Lung (tissue), 11 donors: ENCODE measurements at regions not wholly inside any gene's neighbourhood (a gene's known extent, or its start where the extent isn't known, plus 50 kb on each side); places are given as distances from the start of the nearest gene placed in this dataset.

ENCODE experiments used
- ATAC-seq: fragments of 200-7000 bp; cut with Tn5 transposase; one replicate; pipeline ENCODE4 v1.9.1; 2020; ENCODE audit warnings: moderate number of reproducible peaks; ENCODE audit not compliant: insufficient read depth, low FRiP score
- DNase-seq, 3 donors: peaks; one replicate each; pipeline ENCODE4 v3.0.0-alpha.2; 2013 to 2017
- H3K27ac ChIP-seq, 2 donors: one replicate each; pipeline ENCODE4 v1.5.1; 2013; ENCODE audit warnings: mild to moderate bottlenecking in 2 of 2, moderate library complexity in 2 of 2, control low read depth in 1 of 2, inconsistent platforms in 1 of 2, low read depth in 1 of 2, low read length in 1 of 2
- H3K27me3 ChIP-seq, 3 donors: one replicate each; pipeline ENCODE4 v1.5.1; 2013; ENCODE audit warnings: low read length in 2 of 3; ENCODE audit not compliant: control insufficient read depth in 3 of 3, insufficient read depth in 3 of 3
- H3K36me3 ChIP-seq, 4 donors: one replicate each; pipeline ENCODE4 v1.5.1; 2013; ENCODE audit warnings: low read length in 4 of 4, mild to moderate bottlenecking in 1 of 4, moderate library complexity in 1 of 4; ENCODE audit not compliant: control insufficient read depth in 4 of 4, insufficient read depth in 4 of 4
- H3K4me1 ChIP-seq, 5 donors: one replicate each; pipeline ENCODE4 v1.5.1; 2013; ENCODE audit warnings: low read length in 5 of 5, mild to moderate bottlenecking in 2 of 5, moderate library complexity in 1 of 5; ENCODE audit not compliant: control insufficient read depth in 5 of 5, insufficient read depth in 5 of 5
- H3K4me3 ChIP-seq: one replicate; pipeline ENCODE4 v1.5.1; 2013; ENCODE audit warnings: mild to moderate bottlenecking, control low read depth, moderate library complexity
- H3K9ac ChIP-seq, 2 donors: one replicate each; pipeline ENCODE4 v1.5.1; 2013; ENCODE audit warnings: low read length in 2 of 2, control low read depth in 1 of 2; ENCODE audit not compliant: insufficient read depth in 1 of 2
- H3K9me3 ChIP-seq, 4 donors: one replicate each; pipeline ENCODE4 v1.5.1; 2013; ENCODE audit warnings: low read length in 3 of 4, mild to moderate bottlenecking in 1 of 4, moderate library complexity in 1 of 4; ENCODE audit not compliant: control insufficient read depth in 4 of 4, insufficient read depth in 3 of 4
- CTCF ChIP-seq: IDR thresholded peaks from 2 replicates; pipeline ENCODE4 v1.5.1; 2012; ENCODE audit warnings: mild to moderate bottlenecking; ENCODE audit errors: control extremely low read depth, extremely low read depth
- WGBS, 2 donors: extraction: QIAGEN DNeasy Blood & Tissue Kit; methylation state at CpG; one replicate each; pipeline ENCODE4 v1.1.7; 2013; 5-methylcytosine and 5-hydroxymethylcytosine counted together
- donor health status: control.
- donor health status: control.
- donor health status: Bipolar disorder and iron deficiency.
- donor health status: healthy.
- donor health status: DM: yes; HTN: yes; CAD: no.

DNA sequence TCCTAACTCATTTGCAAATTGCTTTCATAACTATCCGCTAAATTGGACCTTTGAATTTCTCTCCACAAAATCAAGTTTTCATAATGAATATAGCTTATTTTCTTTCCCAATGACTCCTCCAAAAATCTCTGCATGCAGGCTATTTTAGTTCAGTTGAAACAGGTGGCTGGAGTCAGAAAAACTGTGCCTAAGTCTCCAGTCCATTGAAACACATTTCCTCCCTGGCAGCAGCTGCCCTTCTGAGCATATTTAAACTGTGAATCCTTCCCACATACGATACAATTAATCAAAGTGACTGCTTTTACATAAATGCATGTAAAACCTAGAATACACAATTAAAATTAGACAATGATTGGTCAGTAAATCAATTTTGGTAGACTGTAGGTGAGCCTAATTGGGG, 344.6 kb upstream of the MARCKS start:
- TF ChIP-seq CTCF, result no peak
- DNase-seq (peak in 1 of 3 donors; percentile 5), ATAC-seq (no peak)
- no peaks in the 10 kb centered on the region for H3K9me3 ChIP-seq
- H3K9ac ChIP-seq, result no peak overlapping the region
- H3K4me3 ChIP-seq, result no peak overlapping the region
- no peaks in the 10 kb centered on the region for H3K36me3 ChIP-seq
- no peaks in the 10 kb centered on the region for H3K4me1 ChIP-seq
- 88 to 92% methylated on average over 2 of the region's 2 CpGs for WGBS, 2 donors
- H3K27me3 ChIP-seq, result peaks cover 0 to 2% (median 0%) of the 10 kb centered on the region in 3 donors
- H3K27ac ChIP-seq, result no peak overlapping the region

DNA sequence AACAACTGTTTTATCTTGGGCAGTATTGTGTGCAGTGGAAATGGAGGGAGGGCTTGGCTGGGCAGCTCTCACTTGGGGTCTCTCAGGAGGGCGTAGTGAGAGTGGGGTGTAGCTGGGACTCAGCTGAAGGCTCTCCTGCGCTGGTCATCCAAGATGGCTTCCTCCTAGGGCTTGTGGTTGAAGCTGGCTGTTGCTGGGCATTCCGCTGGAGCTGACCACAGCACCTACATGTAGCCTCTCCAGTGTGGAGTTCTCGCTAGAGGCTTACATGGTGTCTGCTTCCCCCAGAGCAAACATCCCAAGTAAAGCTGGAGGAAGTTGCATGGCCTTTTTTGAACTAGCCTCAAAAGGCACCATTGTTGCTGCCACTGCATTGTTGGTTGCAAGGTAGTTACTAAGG, 344.1 kb upstream of the MARCKS start:
- Histone ChIP-seq H3K36me3 (no peaks in the 10 kb centered on the region), H3K4me3 (no peak overlapping the region), H3K9ac (no peak overlapping the region), H3K27ac (no peak overlapping the region), H3K4me1 (no peaks in the 10 kb centered on the region), H3K9me3 (no peaks in the 10 kb centered on the region), H3K27me3 (peaks cover 0 to 2% (median 0%) of the 10 kb centered on the region in 3 donors)
- no peak for TF ChIP-seq CTCF
- WGBS, 2 donors, result 96% methylated on average over 4 of the region's 4 CpGs
- ATAC-seq (no peak), DNase-seq (no peak)

- Histone ChIP-seq H3K27me3 (no peaks in the 10 kb centered on the region), H3K4me1 (no peaks in the 10 kb centered on the region), H3K9ac (no peak overlapping the region), H3K4me3 (no peak overlapping the region), H3K36me3 (no peaks in the 10 kb centered on the region), H3K27ac (no peak overlapping the region), H3K9me3 (peaks cover 0 to 3% (median 0%) of the 10 kb centered on the region in 4 donors)
- 77 to 81% methylated on average over 1 of the region's 1 CpG for WGBS, 2 donors
- ATAC-seq (no peak), DNase-seq (no peak)
- no peak for TF ChIP-seq CTCF
Observed at GRCh38 chr6:113522376-113522775, 334.8 kb upstream of the MARCKS start.

GRCh38 chr6:113524826-113525225, 332.3 kb upstream of the MARCKS start:
- no peak overlapping the region for H3K4me3 ChIP-seq
- 55 to 85% methylated on average over 1 of the region's 1 CpG for WGBS, 2 donors

More at GRCh38 chr6:113524826-113525225, 332.3 kb upstream of the MARCKS start:
- no peaks in the 10 kb centered on the region for H3K4me1 ChIP-seq
- no peak overlapping the region for H3K9ac ChIP-seq
- ATAC-seq, result no peak
- no peak overlapping the region for H3K27ac ChIP-seq
- H3K36me3 ChIP-seq, result no peaks in the 10 kb centered on the region
- H3K27me3 ChIP-seq, result no peaks in the 10 kb centered on the region
- no peak for TF ChIP-seq CTCF
- H3K9me3 ChIP-seq, result no peaks in the 10 kb centered on the region
- no peak for DNase-seq
